NCI-H524 treated with DMSO at 0.1 percent for 48 hours (cell line): ENCODE measurements at regions not wholly inside any gene's neighbourhood (a gene's known extent, or its start where the extent isn't known, plus 50 kb on each side); places are given as distances from the start of the nearest gene placed in this dataset.
"Not testable (repeated sequence)": the region's sequence is repeated elsewhere in the genome, so short reads cannot be mapped to it uniquely, and the experiment has no call there.

ENCODE experiments used
- DNase-seq: peaks from one replicate; lab custom pipeline; 2025; lab: John Stamatoyannopoulos, UW

- no peak for DNase-seq
These were observed 331.5 kb downstream of the CRPPA start for GRCh38 chr7:16089801-16090200.

- no peak for DNase-seq
These were observed 332.1 kb downstream of the CRPPA start for GRCh38 chr7:16089191-16089590.

- no peak for DNase-seq
These were observed 334.6 kb downstream of the CRPPA start for GRCh38 chr7:16086743-16087142.

- DNase-seq: not testable (repeated sequence)
These were observed 335.6 kb downstream of the CRPPA start for GRCh38 chr7:16085780-16086179.

- DNase-seq: peak; percentile 4
These were observed 336.5 kb downstream of the CRPPA start for GRCh38 chr7:16084875-16085274.

- DNase-seq: no peak
These were observed 337.0 kb downstream of the CRPPA start for GRCh38 chr7:16084370-16084769.

GRCh38 chr7:16083931-16084330 lies 337.4 kb downstream of the CRPPA start:
- no peak for DNase-seq

GRCh38 chr7:16080131-16080530 lies 341.2 kb downstream of the CRPPA start:
- no peak for DNase-seq

- no peak for DNase-seq
These were observed 341.6 kb downstream of the CRPPA start for GRCh38 chr7:16079723-16080122.

GRCh38 chr7:16078076-16078952 lies 343.0 kb downstream of the CRPPA start:
- DNase-seq: no peak

- DNase-seq: no peak
These were observed 350.0 kb downstream of the CRPPA start for GRCh38 chr7:16071246-16071857.

GRCh38 chr7:16070806-16071205 lies 350.5 kb downstream of the CRPPA start:
- no peak for DNase-seq

GRCh38 chr7:16069998-16070397 lies 351.3 kb downstream of the CRPPA start:
- no peak for DNase-seq

- DNase-seq: no peak
These were observed 353.2 kb downstream of the CRPPA start for GRCh38 chr7:16068183-16068582.

- peak; percentile 25 for DNase-seq
These were observed 353.6 kb downstream of the CRPPA start for GRCh38 chr7:16067711-16068110.

- no peak for DNase-seq
These were observed 354.4 kb downstream of the CRPPA start for GRCh38 chr7:16066805-16067459.

- no peak for DNase-seq
These were observed 355.4 kb downstream of the CRPPA start for GRCh38 chr7:16065939-16066338.

- peak; percentile 28 for DNase-seq
These were observed 357.3 kb downstream of the CRPPA start for GRCh38 chr7:16063716-16064675.

- DNase-seq: no peak
These were observed 358.1 kb downstream of the CRPPA start for GRCh38 chr7:16063221-16063620.

- no peak for DNase-seq
These were observed 359.1 kb downstream of the CRPPA start for GRCh38 chr7:16062269-16062668.

GRCh38 chr7:16061630-16062029 lies 359.7 kb downstream of the CRPPA start:
- no peak for DNase-seq

- DNase-seq: no peak
These were observed 360.3 kb downstream of the CRPPA start for GRCh38 chr7:16061011-16061410.
